Prostate gland (tissue), 2 donors: ENCODE measurements at regions not wholly inside any gene's neighbourhood (a gene's known extent, or its start where the extent isn't known, plus 50 kb on each side); places are given as distances from the start of the nearest gene placed in this dataset.

Experiments used
- CTCF ChIP-seq, 4 experiments: fragments of 200-600 bp in 2 of 4; fragments of 450-650 bp in 2 of 4; sonication (generic) in 2 of 4; IDR thresholded peaks; 1 replicate in 3 of 4; 2 replicates in 1 of 4; pipeline ENCODE4 v1.5.1; 2016 to 2019; ENCODE audit warnings: antibody characterized with exemption in 4 of 4, mild to moderate bottlenecking in 2 of 4, moderate library complexity in 2 of 4
- POLR2A ChIP-seq: fragments of 450-650 bp; IDR thresholded peaks from one replicate; pipeline ENCODE4 v1.6.1; 2016; ENCODE audit warnings: antibody characterized with exemption, mild to moderate bottlenecking
- POLR2AphosphoS5 ChIP-seq: sonication (generic); formaldehyde crosslinking; IDR thresholded peaks from one replicate; pipeline ENCODE4 v1.6.1; 2017; ENCODE audit warnings: antibody characterized with exemption

GRCh38 chr10:60575105-60575504 lies 185.4 kb upstream of the ANK3 start:
- TF ChIP-seq CTCF (IDR thresholded peaks at IDR 0.05), result no peak
- TF ChIP-seq POLR2A, result no peak
- TF ChIP-seq POLR2AphosphoS5, result no peak
